ENCODE measurements at regions not wholly inside any gene's neighbourhood (a gene's known extent, or its start where the extent isn't known, plus 50 kb on each side); places are given as distances from the start of the nearest gene placed in this dataset.

DNA sequence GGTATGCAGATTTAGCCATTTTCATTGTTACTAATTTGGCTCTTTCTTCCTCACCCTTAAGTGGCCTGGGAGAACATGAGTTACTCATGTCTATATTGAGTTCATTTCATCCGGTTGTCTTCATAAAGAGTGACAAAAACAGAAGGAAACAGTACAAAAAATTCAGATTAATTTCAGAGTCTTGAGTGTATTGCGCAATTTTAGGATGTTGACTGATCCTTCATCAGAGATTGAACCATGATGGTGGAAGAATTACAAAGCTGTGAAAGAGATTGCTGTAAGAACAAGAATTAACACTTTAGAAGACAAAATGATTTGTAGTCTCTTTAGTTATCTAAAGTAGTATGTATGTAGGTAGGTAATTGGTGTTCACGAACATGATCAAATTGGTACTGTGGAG is 194.0 kb upstream of the PPP1R3A start:
- DNase-seq (ENCODE audit: low spot score), result no peak

- DNase-seq (ENCODE audit: low spot score), result no peak
Measured at GRCh38 chr7:114110666-114111065, 191.9 kb upstream of the PPP1R3A start.

DNA sequence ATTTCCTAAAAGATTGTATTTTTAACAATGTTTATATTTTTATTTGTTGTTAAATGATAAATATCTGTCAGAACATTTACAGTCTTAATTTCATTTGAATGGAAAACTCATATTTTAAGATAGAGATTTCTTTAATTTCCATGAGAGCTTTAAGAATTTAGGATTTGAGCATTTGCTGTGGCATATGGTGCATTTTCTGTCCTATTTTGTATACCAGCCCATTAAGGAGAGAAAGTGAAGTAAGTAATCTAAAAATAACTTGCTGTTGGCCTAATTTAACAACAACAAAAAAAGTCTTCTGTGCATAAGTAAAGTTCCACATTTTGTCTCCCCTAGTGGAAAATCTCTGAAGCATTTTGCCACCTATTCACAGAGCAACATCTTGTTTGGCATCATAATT is 190.9 kb upstream of the PPP1R3A start:
- DNase-seq (ENCODE audit: low spot score), result no peak

GRCh38 chr7:114109304-114109703 is 190.5 kb upstream of the PPP1R3A start:
- DNase-seq (ENCODE audit: low spot score), result no peak

GRCh38 chr7:114108510-114108909 is 189.7 kb upstream of the PPP1R3A start:
- no peak for DNase-seq (ENCODE audit: low spot score)

GRCh38 chr7:114107522-114107921 is 188.7 kb upstream of the PPP1R3A start:
- DNase-seq (ENCODE audit: low spot score), result no peak

GRCh38 chr7:114104035-114104434 is 185.2 kb upstream of the PPP1R3A start:
- no peak for DNase-seq (ENCODE audit: low spot score)

DNA sequence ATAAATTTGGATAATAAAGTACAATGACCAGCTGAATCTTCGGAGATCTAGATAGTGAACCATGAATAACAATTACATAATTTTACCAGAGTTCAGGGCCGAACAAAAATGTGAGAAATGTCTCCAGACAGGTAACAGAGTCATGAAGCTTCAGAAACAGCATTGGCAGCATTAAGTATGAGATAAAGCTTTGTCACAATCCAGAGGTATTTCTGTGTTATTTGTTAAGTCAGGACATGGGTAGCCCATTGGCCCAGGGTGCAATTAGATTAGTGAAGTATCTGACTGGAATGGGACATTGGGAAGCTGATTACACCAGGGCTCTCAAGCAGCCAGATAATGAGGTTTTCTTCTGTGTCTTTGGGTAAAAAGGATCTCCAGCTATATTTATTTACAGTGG is 184.2 kb upstream of the PPP1R3A start:
- no peak for DNase-seq (ENCODE audit: low spot score)

GRCh38 chr7:114102131-114102530 is 183.3 kb upstream of the PPP1R3A start:
- DNase-seq (ENCODE audit: low spot score), result no peak

DNA sequence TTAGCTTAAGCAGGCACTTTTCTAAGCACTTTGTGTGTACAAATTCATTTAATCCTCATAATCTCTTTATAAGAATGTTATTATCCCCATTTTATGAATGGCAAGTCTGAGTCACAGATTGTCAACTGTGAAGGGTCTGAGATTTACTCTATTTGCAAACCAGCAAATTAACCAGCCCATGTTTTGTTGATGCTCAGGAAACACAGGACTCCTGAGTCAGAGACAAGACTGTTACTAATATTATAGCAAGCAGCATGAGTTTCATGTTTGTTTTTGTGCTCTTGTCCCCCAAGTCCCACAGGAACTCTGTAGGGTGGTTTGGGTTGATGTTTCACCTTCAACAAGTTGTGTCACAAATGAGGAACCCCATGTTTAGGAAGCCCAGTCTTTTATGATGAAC is 182.0 kb upstream of the PPP1R3A start:
- no peak for DNase-seq (ENCODE audit: low spot score)

- DNase-seq (ENCODE audit: low spot score), result no peak
Measured at GRCh38 chr7:114099337-114099736, 180.5 kb upstream of the PPP1R3A start.

DNA sequence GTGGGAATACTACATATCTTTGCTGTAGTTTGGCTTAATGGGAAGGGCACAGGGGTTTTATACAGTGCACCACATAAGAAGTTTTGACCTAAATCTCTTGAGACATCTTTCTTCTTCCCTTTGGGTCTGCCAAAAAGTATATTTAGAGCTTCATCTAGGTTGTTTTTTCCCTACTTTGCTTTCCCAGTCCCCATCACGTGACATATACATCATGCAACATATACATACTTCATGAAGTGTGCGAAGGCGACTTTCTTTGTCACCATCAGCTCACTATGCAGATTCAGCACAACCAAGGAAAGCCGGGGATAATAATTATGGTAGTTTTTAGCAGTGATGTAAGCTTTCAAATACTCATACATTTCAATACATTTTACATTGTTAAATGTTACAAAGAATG is 177.1 kb upstream of the PPP1R3A start:
- no peak for DNase-seq (ENCODE audit: low spot score)

DNA sequence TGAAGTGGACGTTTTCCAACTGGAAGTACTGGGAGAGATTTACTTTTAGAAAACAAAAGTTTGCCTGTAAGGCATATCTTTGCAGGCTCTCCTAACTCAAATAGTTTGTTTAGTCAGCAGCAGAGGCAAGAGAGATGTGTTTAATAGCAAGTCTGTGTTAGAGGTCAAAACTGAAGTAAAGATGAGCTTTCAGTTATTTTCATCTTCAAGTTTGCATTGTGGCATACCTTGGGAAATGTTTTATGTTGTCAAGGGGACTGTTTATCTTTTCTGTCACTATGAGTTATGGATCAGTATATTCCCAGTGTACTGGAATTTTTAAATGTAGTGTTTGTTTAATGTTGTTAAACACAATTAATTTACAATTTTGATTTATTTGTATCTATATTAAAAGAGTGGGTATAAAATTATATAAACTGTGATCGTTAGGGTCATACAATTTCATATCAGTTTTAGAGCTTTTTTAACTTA is 169.7 kb upstream of the PPP1R3A start:
- DNase-seq (ENCODE audit: low spot score), result no peak

DNA sequence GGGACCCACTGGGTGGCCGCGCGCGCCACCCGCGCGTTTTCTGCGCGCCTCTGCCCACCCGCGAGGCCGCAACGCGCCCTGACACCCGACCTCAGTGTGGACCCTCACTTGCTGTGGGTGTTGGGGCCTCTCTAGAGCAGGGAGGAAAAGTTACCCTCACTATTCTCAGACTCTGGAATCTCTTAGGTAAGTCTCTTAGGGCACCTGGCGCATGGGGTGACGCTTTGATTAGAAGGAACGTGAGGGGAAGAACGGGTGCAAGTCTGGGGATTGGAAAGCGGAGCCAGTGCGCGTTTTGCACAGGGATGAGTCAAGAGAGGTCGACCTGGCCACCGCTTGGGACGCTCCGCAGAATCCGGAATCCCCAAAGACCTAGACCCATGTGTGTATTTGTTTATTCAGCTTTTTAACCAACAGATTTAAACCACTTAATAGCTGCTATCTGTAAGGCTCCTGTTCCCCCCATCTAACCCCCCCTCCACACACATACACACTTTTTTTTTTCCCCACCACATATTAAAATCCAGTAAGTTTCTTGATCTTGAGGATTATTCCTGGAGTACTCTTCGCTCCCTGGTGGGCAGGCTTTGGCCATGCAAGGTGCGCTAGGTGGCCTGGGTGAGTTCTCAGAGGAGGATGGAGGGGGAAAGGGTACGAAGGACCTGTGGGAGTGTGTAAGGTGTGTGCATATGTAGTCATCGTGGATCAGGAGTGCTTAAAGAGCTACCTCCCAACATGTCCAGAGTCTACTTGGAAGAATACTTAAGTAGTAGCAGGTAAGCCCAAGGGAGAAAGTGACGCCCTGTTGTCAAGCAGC is 169.1 kb upstream of the PPP1R3A start:
- no peak for DNase-seq (ENCODE audit: low spot score)

DNA sequence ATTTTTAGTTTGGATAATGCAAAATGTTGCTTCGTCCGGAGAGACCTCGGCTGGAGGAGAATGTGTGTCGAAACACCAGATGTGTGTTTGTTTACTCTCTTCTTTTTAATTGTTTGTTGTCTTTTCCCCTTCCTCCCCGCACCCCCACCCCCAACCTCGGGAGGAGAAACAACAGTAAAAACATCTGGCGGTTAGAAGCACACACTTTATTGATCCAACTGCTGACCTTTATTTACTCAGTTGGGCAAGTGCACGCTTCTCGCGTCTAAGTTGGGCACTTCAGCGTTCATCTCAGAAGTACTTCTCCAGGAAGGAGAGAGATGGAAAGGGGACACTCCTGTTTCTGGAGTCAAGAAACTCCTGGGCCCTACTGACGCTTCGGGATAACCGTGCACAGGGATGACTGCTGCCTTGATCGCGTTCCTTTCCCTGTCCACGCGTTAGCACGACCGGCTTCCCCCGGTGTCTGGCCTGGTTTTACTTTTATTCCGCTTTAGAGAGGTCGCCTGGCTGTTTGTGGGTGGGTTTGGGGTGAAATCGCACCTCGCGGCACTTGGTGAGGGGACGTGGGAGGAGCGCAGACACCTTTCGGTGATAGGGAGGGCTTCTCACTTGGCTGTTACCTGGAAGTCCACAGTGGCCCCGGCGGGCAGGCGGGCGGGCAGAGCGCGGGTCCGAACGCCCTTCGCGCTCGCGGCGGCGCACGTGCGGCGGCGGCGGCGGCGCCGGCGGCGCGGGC is 168.3 kb upstream of the PPP1R3A start:
- no peak for DNase-seq (ENCODE audit: low spot score)

DNA sequence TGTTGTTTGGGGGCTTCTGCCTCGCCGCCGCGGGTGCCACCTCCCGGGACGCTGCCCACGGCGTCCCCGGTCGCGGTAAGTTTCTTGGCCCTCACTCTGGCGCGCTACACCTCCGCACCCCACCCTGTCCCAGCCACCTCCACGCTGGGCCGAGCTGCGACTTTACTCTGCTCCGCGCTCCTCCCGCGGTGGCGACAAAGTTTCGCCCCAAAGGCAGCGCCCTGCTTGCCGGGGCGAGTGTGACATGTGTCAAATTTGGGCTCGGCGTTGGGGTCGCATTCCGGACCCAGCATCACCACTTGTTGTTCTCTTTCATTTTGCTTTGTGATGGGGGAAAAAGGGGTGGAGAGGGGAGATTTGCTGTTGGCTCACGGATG is 167.7 kb upstream of the PPP1R3A start:
- DNase-seq (ENCODE audit: low spot score), result no peak

DNA sequence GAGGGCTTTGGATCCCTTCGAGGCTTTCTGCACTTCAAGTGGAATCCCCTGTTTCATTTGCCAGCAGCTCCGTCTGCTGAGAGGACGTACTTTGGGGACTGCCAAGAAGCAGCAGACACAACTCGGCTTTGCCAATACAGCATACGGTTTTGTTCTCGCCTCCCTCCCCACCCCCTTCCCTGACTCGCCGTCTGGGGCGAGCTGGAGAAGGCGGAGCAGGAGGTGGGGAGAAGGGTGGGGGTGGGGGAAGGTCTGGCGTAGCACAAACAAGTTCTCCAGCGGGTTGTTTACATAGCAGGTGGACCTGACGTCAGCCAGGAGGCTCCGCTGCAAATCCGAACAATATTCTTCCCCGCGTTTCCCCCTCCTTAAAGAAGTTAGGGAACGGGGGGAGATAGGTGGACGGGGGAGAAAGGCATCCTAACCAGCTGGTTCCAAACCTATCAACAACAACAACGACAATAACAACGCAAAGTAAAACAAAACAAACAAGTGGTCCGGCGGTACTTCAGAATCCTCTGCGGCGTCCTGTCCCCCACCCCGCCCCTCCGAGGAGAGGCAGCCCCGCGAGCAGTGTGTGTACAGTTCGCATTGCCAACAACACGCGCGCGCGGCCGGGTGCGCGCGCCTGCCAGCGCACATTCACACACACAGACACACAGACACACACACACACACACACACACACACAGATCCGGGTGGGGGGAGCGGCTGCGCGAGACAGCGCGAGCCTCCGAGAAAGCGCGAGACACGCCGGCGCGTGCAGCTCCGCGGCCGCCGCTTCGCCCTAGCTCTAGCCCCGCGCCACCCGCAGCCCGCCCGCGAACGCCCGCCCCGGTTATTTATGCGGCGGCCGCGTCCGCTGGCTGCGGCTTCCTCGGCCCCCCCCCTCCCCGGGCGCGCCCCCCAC is 167.0 kb upstream of the PPP1R3A start:
- DNase-seq (ENCODE audit: low spot score), result no peak

DNA sequence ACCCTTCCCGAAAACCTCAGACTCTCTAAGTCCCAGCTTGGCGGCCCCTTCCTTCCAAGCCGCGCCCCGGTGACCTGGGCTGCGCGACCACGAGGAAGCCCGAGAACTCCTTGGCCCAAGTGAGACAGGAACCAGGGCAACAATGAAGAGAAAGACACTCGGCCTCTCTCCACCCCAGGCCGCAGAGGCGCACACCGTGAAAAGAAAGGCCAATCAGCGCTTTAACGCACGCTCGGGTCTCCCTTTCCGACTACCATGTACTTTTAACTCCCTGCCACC is 166.4 kb upstream of the PPP1R3A start:
- DNase-seq (ENCODE audit: low spot score), result no peak

DNA sequence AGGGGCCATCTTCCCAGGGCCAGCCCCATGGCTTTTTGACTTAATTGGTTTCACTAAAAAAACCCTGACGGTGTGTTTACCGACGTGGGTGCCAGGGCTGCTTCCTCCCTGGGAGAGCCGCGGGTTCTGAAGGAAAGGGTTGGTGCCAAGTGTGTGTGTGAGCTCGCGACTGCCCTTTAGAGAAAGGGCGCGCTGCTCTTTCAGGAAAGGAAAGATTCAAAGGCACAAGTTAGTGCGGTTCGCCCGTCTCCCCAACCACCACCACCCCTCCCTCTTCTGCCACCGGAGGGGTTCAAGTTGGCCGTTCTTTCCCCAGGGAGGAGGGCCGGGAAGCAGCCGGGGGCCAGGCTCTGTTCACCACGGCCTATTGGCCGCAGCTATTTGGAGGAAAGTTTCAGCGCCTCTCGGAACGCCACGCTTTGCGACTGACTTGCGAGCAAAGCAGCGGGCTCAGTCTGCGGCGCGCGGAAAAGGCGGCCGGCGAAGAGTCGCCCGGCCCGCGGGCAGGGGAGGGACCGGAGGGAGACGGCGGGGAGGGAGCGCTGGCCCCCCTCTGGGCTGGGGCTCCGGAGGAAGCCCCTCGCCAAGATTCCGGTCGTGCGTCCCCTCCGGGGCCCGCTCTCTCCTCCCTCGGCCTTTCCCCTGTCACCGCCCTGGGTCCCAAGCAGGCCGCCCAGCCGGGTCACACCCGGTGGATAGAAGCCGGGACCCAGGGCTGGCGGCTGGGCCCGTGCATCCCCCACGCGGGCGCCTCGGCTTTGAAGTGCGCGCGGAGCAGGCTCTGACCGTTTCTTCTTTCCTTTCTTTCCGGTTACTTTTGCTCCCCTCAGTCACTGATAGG is 165.9 kb upstream of the PPP1R3A start:
- no peak for DNase-seq (ENCODE audit: low spot score)

- DNase-seq (ENCODE audit: low spot score), result no peak
Measured at GRCh38 chr7:114084002-114084471, 165.2 kb upstream of the PPP1R3A start.

DNA sequence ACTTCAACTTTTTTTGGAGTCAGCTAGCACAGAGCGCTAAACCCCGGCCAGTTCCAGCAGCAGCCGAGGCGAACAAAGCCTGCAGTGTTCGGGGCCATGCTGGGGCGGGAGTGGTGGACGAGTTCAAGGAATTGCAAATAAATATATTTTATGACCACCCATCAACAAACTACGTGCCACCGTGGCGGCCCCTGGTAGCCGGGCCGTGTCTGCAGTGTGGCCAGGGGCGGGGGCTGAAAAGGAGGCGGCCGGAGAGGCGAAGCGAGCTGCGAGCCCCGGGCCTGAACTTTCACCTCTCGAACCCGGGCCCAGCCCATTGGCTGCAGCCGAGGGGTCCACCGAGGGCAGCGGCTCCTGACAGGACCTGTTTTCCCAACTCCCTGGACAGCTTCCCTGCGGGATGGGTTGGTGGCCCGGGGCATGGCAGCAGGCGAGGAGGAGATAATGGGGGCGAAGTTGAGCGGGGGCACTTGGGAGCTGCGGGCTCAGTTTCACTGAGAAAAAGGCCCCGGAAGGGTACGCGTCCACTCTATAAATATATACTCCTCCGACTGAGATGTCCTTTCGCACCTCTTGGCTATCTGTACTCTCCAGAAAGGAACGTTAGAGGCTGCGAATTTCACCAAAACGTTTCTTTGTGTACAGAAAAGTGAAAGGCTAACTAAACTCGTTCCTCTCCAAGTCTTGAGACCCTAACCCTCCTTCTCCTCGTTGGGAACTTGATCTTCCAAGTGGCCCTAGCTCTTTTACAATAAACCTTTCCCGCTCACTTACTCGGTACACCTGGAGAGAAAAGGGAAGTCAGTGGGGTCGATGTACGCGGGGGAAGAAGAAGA is 164.6 kb upstream of the PPP1R3A start:
- peak; percentile 71 for DNase-seq (ENCODE audit: low spot score)
